K562 (cell line): ENCODE measurements at regions not wholly inside any gene's neighbourhood (a gene's known extent, or its start where the extent isn't known, plus 50 kb on each side); places are given as distances from the start of the nearest gene placed in this dataset.
"Not testable (repeated sequence)": the region's sequence is repeated elsewhere in the genome, so short reads cannot be mapped to it uniquely, and the experiment has no call there.

Source experiments
- CBX2 ChIP-seq: fragments of 200-600 bp; sonication (generic); IDR thresholded peaks from one replicate; pipeline ENCODE4 v1.6.1; 2012; ENCODE audit warnings: mild to moderate bottlenecking, low read length, inconsistent platforms; ENCODE audit not compliant: insufficient read depth, poor library complexity, severe bottlenecking
- EZH2 ChIP-seq: IDR thresholded peaks from 2 replicates; pipeline ENCODE4 v1.6.1; 2012; ENCODE audit warnings: low read depth, mild to moderate bottlenecking, inconsistent platforms, low read length, borderline replicate concordance
- HDAC2 ChIP-seq: fragments of 450-650 bp; IDR thresholded peaks from 2 replicates; pipeline ENCODE4 v1.6.1; 2016; ENCODE audit warnings: mild to moderate bottlenecking
- NCOA6 ChIP-seq: fragments of 450-650 bp; IDR thresholded peaks from 2 replicates; pipeline ENCODE4 v1.6.1; 2017; ENCODE audit warnings: mild to moderate bottlenecking
- NR1H2 ChIP-seq: sonication (generic); formaldehyde crosslinking; IDR thresholded peaks from 2 replicates; pipeline ENCODE4 v1.4.0; 2020; ENCODE audit warnings: mild to moderate bottlenecking, missing genetic modification reagents
- PML ChIP-seq: IDR thresholded peaks from 2 replicates; pipeline ENCODE4 v1.6.1; 2012; ENCODE audit warnings: low read length, inconsistent platforms
- POLR2A ChIP-seq: fragments of 450-650 bp; conservative IDR thresholded peaks from 2 replicates; pipeline ENCODE4 v1.6.1; 2016
- POLR2AphosphoS5 ChIP-seq: IDR thresholded peaks from 2 replicates; pipeline ENCODE4 v1.6.1; 2011; ENCODE audit warnings: mild to moderate bottlenecking, low read depth, low read length, moderate library complexity; ENCODE audit not compliant: control insufficient read depth, insufficient read depth
- PTBP1 ChIP-seq: fragments of 200-400 bp; formaldehyde crosslinking; IDR thresholded peaks from 2 replicates; pipeline ENCODE4 v1.6.1; 2017; ENCODE audit warnings: low read depth, low read length
- ZNF639 ChIP-seq, 2 experiments: fragments of 200-800 bp in 1 of 2; sonication (Bioruptor generic) in 1 of 2; sonication (generic) in 1 of 2; formaldehyde crosslinking in 1 of 2; IDR thresholded peaks in 1 of 2; conservative IDR thresholded peaks in 1 of 2; 2 replicates each; pipeline versions ENCODE4 v1.5.0 to v1.6.1; 2016 to 2020; ENCODE audit warnings: missing compliant biosample characterization in 1 of 2, missing genetic modification characterization in 1 of 2, missing genetic modification reagents in 1 of 2
- TF ChIP-seq, protein P1 (sequence below): fragments of 250-450 bp; sonication (Bioruptor Pico); IDR thresholded peaks from 2 replicates; pipeline ENCODE4 v1.4.0; 2020; ENCODE audit warnings: mild to moderate bottlenecking, moderate library complexity
- TF ChIP-seq, protein P2 (sequence below), 3 experiments: IDR thresholded peaks in 2 of 3; conservative IDR thresholded peaks in 1 of 3; 2 replicates each; pipeline ENCODE4 v1.5.1; 2011 to 2012; ENCODE audit warnings: low read length in 3 of 3, mild to moderate bottlenecking in 3 of 3, control low read depth in 2 of 3, improper control_type of control experiment in 1 of 3, inconsistent platforms in 1 of 3, low read depth in 1 of 3, mixed read lengths in 1 of 3, moderate library complexity in 1 of 3; ENCODE audit not compliant: insufficient read depth in 2 of 3

GRCh38 chr20:30378721-30379120 lies 878.7 kb upstream of the DEFB115 start:
- TF ChIP-seq CBX2; EZH2; NCOA6; PML; POLR2AphosphoS5; HDAC2; POLR2A; ZNF639 (CRISPR knock-in tag; conservative IDR thresholded peaks at IDR 0.05 in 1 of 2, IDR thresholded peaks at IDR 0.05 in 1 of 2); PTBP1; NR1H2 (CRISPR knock-in tag): not testable (repeated sequence)
- TF ChIP-seq, protein P1, sequence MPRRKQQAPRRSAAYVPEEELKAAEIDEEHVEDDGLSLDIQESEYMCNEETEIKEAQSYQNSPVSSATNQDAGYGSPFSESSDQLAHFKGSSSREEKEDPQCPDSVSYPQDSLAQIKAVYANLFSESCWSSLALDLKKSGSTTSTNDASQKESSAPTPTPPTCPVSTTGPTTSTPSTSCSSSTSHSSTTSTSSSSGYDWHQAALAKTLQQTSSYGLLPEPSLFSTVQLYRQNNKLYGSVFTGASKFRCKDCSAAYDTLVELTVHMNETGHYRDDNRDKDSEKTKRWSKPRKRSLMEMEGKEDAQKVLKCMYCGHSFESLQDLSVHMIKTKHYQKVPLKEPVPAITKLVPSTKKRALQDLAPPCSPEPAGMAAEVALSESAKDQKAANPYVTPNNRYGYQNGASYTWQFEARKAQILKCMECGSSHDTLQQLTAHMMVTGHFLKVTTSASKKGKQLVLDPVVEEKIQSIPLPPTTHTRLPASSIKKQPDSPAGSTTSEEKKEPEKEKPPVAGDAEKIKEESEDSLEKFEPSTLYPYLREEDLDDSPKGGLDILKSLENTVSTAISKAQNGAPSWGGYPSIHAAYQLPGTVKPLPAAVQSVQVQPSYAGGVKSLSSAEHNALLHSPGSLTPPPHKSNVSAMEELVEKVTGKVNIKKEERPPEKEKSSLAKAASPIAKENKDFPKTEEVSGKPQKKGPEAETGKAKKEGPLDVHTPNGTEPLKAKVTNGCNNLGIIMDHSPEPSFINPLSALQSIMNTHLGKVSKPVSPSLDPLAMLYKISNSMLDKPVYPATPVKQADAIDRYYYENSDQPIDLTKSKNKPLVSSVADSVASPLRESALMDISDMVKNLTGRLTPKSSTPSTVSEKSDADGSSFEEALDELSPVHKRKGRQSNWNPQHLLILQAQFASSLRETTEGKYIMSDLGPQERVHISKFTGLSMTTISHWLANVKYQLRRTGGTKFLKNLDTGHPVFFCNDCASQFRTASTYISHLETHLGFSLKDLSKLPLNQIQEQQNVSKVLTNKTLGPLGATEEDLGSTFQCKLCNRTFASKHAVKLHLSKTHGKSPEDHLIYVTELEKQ, result not testable (repeated sequence)
- TF ChIP-seq, protein P2, sequence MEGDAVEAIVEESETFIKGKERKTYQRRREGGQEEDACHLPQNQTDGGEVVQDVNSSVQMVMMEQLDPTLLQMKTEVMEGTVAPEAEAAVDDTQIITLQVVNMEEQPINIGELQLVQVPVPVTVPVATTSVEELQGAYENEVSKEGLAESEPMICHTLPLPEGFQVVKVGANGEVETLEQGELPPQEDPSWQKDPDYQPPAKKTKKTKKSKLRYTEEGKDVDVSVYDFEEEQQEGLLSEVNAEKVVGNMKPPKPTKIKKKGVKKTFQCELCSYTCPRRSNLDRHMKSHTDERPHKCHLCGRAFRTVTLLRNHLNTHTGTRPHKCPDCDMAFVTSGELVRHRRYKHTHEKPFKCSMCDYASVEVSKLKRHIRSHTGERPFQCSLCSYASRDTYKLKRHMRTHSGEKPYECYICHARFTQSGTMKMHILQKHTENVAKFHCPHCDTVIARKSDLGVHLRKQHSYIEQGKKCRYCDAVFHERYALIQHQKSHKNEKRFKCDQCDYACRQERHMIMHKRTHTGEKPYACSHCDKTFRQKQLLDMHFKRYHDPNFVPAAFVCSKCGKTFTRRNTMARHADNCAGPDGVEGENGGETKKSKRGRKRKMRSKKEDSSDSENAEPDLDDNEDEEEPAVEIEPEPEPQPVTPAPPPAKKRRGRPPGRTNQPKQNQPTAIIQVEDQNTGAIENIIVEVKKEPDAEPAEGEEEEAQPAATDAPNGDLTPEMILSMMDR (IDR thresholded peaks at IDR 0.05 in 2 of 3, conservative IDR thresholded peaks at IDR 0.05 in 1 of 3; ENCODE audit: insufficient read depth in 2 of 3, low read depth in 1 of 3, low read length in 3 of 3), result not testable (repeated sequence)
